OCI-LY3 (cell line): ENCODE measurements at regions not wholly inside any gene's neighbourhood (a gene's known extent, or its start where the extent isn't known, plus 50 kb on each side); places are given as distances from the start of the nearest gene placed in this dataset.

Experiments
- EZH2phosphoT487 ChIP-seq: fragments of 200-600 bp; shearing (Covaris generic); IDR thresholded peaks from 2 replicates; pipeline ENCODE4 v1.6.1; 2018; ENCODE audit warnings: antibody characterized with exemption, mixed run types, low read depth
- TF ChIP-seq, protein P1 (sequence below): fragments of 200-600, 300-600 bp; sonication (generic); IDR thresholded peaks from 2 replicates; pipeline ENCODE4 v1.5.1; 2014; ENCODE audit warnings: antibody characterized with exemption, low read length, low read depth

GRCh38 chr5:42985129-42986037 is 54.7 kb downstream of the ANXA2R start:
- TF ChIP-seq, protein P1, sequence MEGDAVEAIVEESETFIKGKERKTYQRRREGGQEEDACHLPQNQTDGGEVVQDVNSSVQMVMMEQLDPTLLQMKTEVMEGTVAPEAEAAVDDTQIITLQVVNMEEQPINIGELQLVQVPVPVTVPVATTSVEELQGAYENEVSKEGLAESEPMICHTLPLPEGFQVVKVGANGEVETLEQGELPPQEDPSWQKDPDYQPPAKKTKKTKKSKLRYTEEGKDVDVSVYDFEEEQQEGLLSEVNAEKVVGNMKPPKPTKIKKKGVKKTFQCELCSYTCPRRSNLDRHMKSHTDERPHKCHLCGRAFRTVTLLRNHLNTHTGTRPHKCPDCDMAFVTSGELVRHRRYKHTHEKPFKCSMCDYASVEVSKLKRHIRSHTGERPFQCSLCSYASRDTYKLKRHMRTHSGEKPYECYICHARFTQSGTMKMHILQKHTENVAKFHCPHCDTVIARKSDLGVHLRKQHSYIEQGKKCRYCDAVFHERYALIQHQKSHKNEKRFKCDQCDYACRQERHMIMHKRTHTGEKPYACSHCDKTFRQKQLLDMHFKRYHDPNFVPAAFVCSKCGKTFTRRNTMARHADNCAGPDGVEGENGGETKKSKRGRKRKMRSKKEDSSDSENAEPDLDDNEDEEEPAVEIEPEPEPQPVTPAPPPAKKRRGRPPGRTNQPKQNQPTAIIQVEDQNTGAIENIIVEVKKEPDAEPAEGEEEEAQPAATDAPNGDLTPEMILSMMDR = no peak
- TF ChIP-seq EZH2phosphoT487 = no peak
